Stimulated activated CD4-positive, alpha-beta T cell treated with anti-CD3 and anti-CD28 coated beads, Interleukin-15, amount 100 ng/mL, for 24 hours (primary cell): ENCODE measurements at regions not wholly inside any gene's neighbourhood (a gene's known extent, or its start where the extent isn't known, plus 50 kb on each side); places are given as distances from the start of the nearest gene placed in this dataset.
"Not testable (repeated sequence)": the region's sequence is repeated elsewhere in the genome, so short reads cannot be mapped to it uniquely, and the experiment has no call there.

Experiments used
- DNase-seq: peaks from one replicate; pipeline ENCODE4 v3.0.0-alpha.2; 2020

DNA sequence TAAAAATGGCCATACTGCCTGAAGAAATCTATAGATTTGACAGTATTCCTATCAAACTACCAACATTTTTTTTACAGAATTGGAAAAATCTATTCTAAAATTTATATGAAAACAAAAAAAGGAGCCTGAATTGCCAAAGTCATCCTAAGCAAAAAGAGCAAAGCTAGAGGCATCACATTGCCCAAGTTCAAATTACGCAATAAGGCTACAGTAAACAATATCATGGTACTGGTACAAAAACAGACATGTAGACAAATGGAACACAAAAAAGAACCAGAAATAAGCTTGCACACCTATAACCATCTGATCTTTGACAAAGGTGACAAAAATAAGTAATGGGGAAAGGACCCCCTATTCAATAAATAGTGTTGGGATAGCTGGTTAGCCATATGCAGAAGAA is 50.2 kb upstream of the THSD7B start:
- DNase-seq, result no peak

DNA sequence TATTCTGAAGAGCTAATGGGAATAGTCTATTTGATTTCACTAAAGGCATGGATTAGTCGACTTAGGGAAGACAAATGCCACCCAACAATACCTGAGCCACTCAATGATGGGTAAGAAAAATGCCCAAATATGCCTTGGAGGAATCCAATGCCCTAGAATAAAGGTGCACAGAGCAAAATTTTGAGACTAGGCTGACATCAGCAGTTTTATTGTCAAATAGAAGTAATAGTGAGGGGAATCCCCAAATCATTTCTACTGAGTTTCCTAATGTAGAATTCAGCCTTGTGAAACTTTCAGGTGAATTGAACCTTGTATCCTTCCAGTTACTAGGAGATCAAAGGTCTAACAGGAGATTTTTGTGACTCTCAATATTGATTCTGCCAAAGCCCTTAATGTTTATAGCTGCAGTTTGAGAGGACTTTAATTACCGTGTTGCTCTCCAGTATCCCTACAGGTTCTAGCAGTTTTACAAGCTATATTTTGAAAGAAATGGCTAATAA is 50.8 kb upstream of the THSD7B start:
- no peak for DNase-seq

DNA sequence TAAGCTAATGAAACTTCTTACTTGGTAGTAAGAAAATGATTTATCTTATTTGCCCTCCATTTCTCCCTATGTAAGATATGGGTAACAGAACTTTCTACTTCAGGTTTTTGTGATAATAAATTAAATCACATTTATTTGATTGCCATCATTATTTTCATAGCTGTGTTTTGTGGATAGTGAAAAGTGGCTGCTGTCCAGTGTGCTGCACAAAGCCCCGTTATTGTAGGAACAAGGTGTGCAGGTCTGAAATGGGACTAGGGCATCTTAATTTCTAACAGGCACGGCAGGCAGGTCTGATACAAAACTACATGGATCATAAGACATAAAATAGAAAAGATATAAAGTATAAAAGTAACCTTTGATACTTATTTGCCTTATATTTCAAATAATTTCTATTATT is 51.6 kb upstream of the THSD7B start:
- no peak for DNase-seq

DNA sequence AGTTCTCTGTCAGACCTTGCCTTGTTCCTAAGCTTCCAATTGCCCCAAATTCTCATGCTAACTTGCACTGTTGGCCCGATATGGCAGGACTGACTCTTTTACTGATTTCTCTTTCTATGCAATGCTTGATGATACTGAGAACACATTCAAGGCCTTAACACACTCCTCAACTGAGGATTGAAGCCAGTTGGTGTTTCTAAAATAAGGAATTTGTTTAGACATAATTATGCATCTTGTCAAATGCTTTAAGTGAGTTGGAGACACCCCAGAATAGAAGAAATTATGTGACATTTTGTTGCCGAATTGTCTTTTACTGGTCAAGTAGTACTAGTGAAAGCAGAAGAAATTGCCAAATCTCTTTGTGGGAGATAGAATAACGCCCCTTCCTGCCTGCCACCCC is 60.0 kb upstream of the THSD7B start:
- DNase-seq, result no peak

DNA sequence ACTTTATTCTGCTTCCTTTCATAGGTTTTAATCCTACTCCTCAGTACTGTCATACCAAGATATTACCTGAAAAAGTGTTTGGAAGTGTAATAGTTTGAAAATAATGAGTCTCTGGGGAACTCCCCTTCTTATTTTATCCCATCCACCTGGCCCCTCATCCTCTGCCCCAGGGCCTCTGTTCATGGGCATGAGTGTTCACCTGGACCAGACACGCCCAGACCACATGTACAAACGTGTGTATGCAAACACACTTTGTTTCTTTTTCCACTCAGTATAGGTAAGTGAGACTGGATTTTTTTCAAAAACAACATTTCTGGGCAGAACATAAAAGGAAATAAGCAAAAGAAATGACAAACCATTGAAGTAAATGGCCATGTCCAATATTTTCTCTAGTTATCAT is 62.1 kb upstream of the THSD7B start:
- DNase-seq, result no peak

DNA sequence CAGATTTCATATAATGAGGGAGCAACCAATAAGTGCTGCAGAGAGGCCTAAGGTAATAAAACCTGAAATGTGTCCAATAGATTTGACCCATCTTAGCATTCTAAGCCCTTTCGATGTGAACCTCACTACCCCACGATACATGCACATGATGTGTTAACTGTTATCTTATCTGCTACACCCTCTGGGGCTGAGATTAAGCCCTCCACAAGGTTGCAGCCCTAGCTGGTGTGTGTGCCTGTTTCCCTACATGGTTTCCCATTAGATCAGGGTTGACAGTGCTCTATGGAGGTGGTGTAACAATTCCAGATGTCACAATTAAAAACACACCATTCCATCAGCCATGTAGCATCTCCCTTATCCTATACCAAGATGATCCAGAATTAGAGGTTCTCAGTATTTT is 68.9 kb upstream of the THSD7B start:
- no peak for DNase-seq

DNA sequence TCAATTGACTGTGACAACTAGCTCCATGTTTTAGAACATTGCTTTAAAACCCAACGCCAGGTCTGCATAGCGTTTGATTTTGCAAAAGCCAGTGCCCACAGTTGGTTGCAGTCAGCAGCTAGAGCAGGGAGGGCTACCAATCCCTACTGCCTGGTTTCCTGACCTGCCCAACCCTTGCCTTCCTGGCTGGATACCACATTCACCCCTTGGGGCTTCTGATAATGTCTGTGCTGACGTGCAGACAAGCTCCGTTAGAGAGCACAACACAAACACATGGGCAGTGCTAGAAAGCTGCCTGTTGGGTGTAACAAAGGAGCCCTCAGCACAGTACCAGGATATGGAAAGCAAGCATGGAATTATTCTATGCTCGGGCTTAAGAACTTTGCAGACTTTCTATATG is 71.4 kb upstream of the THSD7B start:
- DNase-seq, result no peak

DNA sequence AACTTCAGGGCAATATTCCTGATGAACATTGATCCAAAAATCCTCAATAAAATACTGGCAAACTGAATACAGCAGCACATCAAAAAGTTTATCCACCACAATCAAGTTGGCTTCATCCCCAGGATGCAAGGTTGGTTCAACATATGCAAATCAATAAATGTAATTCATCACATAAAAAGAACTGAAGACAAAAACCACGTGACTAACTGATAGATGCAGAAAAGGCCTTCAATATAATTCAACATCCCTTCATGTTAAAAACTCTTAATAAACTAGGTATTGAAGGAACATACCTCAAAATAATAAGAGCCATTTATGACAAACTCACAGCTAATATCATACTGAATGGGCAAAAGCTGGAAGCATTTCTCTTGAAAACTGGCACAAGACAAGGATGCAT is 85.3 kb upstream of the THSD7B start:
- not testable (repeated sequence) for DNase-seq

DNA sequence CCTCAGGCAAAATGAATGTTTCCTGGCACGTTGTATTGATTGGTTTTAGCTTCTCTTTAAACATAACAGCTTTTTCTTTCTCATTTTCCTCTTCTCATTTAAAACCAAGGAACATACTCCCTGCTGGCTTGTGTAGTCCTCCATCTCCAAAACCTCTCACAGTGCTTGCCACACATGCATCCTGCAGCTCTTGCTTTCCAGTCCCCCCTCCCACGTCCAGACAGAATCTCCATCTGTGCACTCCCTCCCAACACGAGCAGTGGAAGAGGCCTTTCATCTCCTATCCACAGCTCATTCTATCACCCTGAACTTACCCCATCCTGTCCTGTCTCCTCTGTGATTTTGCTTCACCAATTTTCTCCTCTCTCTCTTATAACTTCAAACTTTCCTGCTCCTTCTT is 99.6 kb upstream of the THSD7B start:
- DNase-seq, result no peak

DNA sequence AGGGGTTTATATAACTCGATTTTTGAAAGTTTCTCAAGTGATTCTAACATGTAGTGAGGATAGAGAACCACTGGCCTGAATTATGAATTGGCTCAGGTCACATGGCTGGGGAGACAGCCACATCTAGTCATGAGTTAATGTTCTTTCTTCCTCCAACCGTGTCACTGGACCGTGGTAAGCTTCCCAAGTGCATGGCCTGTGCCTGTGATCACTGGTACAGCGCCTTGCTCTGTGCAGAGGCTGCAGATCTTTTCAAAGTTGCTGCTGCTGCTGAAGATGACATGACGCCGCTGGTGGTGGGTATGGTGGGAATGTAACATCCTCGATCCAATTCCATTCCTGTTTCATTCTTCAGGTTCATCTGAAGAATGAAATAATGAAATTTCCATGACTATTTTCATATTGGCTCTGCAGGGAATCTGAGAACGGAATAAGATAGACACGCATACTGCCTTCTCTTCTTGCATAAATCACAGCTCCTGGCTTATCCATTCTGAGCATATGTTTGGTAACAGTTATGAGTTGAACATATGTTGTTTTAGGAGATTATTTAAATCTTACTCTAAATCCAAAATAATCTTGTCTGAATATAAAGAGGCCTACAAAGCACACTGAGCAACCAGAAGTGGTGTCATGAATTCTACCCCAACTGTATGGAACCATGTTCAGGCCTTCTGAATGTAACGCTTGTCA is 100.5 kb upstream of the THSD7B start:
- DNase-seq, result no peak

DNA sequence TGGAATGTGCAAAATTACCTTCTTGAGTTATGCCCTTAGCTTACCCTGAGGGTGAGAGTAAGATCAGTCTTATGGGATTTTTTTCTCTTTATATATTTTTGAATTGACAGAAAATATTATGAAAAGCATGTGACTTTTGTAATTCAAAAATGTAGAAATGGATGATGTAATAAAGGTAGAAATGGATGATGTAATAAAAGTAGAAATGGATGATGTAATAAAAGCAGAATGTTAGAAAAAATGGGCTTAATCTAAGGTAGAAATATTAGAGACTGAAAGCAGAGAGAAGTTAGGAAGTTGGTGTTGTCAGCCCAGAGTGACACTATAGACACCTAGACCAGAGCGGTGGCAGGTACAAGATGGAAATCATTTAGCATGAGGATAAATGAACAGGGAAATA is 107.1 kb upstream of the THSD7B start:
- no peak for DNase-seq

DNA sequence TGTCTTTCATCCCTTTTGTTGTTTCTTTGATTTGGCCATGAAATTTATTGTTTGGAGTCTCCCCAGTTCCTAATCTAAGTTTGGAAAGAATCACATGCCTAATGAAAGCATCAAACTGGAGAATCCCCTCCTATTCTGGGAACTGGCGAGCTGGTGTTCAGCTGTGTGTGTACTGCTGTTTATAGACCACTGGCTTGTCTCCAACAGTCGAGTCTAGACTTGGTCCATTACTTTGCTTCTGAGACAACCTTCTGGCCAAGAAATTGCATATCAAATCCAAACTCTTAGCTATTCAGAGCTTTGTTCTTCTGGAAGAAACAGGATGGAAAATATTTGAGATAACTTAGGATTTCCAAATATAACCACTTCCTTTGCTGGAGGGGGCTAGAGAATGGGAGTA is 111.5 kb upstream of the THSD7B start:
- no peak for DNase-seq

DNA sequence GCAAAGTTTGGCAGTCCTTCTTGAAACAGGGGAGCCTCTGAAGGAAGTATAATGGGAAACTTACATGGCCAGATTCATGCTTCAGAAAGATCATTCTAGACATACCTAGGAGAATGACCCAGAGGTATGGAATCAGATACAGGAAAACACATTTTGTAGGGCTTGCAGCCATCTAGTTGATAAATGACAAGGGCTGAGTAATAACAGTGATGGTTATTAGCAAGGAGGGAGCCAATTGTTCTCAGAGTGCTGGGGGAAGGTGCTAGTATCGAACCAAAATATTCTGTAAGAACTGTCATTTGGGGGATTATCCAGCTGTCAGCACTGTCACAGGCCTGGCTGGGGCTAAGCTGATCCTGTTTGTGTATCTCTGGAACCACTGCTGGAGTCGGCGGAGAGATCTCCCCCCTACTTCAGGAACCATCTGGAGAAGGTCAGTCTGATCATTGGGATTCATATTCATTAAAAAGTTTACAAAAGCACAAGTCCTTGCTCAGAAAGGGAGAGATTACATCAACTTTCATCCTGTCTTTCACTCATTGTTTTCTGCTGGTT is 113.8 kb upstream of the THSD7B start:
- no peak for DNase-seq

DNA sequence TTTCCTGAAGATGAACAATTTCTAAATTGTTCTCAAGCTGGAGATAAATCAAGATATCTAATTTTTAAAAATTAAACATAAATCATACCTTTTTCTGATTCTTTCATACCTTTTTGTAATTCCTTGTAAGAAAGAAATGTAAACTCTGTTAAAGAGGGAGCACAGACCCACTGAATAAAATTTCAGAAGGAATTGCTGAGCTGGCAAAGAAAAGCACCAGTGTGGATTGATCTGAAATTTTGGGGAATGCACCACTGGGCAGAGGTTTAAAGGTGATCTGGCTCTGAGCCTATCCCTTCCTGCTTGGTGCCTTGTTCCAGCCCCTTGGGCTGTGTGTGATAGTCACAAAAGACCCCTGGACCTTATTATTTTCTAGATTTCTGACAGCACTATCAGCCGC is 118.3 kb upstream of the THSD7B start:
- DNase-seq, result no peak

DNA sequence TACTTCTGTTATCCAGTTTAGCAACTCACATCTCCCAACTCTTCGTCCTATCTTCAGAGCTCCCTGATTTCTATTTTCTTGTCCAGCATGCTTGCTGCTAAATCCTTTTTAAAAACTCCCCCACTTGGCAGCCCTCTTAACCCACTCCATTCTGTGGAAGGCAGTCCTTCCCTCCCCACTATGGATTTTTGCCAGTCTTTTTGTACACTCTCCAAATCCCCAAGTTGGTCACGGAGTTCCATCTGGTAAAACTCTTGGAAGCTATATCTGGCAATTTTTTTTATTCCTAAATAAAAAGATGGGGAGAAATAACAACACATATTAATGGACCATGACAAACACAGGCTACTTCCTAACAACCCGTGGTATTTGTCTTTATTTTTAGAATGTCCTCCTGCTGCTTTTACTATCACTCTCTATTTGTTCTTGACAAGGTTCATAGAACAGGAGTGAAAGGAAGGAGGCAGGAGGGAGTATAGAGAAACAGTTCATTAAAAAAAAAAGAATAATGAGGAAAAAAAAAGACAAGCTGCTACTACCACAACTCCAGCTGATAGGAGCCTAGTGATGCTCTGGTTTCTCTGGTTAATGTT is 120.0 kb upstream of the THSD7B start:
- DNase-seq, result no peak

DNA sequence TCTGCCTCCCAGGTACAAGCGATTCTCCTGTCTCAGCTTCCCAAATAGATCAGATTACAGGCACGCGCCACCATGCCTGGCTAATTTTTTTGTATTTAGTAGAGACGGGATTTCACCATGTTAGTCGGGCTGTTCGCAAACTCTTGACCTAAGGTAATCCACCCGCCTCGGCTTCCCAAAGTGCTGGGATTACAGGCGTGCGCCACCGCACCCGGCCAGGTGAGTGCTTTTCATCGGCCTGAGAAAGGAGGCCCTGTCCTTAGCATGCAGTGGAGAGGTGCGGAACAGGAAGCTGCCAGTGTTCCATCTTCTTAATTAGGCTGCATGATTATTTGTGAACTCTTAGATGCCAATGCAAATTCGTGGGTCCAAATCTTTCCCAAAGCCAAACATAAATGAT is 125.7 kb upstream of the THSD7B start:
- no peak for DNase-seq

DNA sequence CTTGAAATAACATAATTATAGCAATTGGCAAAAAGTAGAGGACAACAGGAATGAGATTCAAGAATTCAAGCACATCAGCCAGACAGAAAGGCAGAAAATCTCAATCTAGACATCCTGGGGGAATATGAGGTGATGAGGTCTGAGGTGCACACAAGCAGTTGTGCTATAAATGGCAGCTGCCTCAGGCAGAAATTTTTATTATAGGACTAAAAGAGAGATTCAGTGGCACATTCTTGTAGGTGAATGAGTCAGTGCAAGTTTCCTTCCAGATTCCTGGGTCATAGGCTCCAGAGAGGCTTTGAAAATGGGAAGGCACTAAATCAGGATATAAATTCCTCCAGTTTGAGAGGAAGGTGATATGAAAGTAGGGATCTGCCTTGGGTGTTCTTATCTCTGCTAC is 127.2 kb upstream of the THSD7B start:
- DNase-seq, result no peak

DNA sequence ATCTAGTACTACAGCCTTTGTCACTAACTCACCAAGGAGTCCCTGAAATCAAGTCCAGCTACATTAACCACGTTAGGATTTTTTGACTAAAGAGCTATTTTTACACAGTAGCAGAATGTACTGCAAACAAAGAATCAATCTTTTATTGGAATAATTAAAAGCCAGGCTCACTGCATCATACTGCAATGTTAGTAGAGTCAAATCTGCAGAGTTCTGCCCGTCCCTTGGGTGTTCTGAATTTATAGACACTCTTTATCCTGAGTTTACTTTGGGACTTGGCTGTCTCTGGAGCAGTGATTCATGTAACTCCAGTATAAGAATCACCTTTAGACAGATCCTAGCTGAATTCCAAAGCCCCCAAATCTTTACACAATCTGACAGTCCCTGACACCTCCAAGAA is 127.9 kb upstream of the THSD7B start:
- no peak for DNase-seq

DNA sequence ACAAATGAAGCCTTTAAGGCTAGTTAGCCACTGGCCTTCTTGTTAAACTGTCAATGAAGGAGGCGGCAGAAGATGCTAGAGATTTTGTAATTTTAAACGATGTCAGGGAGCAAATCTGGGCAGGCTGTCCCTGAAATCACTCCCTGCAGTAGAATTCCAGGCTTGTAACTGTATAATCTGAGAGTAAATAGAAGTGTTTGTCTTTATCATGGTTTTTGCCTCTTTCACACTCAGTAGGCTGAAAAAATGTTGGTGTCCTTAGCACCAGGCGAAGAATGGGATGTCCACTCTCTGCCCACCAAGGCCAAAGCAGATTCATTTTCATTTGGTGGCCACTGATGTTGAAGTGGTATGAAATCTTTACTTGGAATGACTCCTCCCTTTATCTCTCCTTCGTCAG is 136.9 kb upstream of the THSD7B start:
- DNase-seq, result no peak

DNA sequence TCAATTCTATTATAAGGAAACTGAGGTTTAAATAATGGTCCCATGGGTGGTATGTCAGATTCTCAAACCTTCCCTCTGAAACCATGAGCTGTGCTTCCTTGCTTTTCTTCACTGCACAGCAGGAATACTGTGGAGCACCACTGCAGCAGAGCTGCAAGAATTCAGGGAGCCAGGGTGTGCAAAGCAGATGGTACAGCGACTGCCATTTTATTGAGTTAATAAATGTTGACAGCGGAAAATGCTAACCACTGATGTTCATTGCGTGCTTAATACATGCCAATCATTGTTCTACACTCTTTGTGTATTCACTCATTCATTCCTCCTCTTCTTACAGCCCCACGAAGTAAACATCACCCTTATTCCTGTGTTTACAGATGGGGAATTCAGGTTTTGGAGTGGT is 152.2 kb upstream of the THSD7B start:
- DNase-seq, result no peak

DNA sequence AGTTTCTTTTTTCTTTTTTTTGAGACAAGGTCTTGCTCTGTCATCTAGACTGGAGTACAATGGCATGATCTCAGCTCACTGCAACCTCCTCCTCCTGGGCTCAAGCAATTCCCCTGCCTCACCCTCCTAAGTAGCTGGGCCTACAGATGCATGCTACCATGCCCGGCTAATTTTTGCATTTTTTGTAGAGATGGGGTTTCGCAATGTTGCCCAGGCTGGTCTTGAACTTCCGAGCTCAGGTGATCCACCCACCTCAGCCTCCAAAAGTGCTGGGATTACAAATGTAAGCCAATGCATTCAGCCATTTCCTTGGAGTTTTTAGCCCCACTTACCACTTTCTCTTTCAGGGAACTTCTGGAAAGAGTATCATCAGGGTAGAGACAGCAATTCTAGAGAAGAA is 153.3 kb upstream of the THSD7B start:
- no peak for DNase-seq

DNA sequence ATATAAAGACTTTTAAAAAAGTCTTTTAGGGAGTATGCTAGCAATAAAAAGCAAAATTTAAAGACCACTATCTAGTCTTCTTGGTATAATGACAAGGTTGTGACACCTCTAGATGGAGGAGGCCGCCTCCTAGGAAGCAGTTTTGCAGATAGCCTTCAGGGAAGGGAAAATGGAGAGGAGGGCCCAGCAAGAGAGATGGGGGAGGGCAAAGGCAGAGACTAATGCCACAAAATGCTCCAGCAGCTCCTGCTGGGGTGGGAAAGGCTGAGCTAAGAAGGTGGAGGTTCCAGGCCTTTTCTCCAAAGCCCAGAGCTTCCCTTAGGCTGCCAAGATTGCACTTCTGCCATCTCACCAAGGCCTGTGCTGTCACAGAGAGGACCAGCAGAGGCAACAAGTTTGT is 153.9 kb upstream of the THSD7B start:
- DNase-seq, result no peak

DNA sequence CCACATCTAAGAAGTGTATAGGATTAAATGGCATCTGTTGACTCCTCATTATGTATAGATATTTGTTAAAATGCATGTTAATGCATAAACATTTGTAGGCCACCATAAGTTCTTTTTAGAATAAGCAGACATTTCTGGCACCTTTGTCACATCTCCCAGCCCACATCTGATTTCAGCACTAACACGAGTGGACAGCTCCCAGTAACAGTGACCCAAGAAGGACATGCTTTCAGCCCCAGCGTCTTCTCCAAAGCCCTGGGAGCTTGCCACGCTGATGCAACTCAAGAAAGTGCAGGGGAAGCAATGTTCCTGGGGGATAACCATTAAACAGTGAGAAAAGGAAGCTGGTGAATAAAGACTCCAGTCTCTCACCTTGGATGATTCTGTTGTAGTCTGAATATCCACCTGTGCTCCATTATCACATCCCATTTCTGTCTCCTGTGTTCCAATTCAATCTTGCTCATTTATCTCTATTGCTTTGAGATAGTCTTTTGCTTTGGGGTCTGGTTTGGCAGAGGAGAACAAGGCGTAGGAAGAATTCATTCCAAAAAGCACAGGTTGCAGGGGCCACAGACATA is 182.6 kb upstream of the THSD7B start:
- peak; percentile 7 for DNase-seq

DNA sequence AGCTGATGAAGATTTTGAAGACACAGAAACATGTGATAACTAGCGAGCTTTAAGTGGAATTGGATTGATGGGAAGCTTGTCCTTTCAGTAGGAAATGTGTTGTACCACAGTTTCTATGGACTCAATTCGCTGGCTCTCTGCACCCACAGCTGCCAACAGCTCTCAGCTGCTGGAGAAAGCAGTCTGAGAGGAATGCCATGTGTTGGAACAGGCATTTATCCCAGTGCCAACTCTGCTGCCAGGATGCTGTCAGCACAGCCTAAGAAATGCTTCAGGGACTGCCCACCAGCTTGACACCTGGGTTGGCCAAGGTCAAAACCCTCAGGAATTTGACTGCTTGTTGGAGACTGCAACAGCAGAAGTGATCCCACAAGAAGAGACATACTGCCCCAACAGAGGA is 193.0 kb upstream of the THSD7B start:
- DNase-seq, result no peak

DNA sequence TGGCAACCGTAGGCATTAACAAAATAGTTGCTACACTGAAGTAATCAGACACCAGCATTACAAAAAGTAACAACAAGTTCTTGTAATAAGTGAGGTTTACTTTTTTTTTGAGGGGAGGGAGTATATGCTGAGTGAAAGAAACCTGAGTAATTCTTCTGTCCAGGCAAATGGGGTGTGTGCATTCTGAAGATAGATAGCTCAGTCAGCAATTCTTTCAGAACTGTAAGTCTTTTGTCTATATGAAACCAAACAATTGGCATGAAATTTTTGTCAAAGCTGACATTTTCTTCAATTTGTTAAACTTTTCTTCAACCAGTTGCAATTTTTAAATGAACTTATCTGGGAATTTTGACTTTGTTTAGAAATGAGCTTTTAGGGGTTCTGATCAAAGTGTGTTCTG is 208.1 kb upstream of the THSD7B start:
- no peak for DNase-seq
